SK-N-SH (cell line): ENCODE measurements at regions not wholly inside any gene's neighbourhood (a gene's known extent, or its start where the extent isn't known, plus 50 kb on each side); places are given as distances from the start of the nearest gene placed in this dataset.

Experiments used
- CTCF ChIA-PET: fragments of 300-600, 350-600 bp; formaldehyde crosslinking; extraction: SDS; loops from one replicate; lab custom pipeline; 2021; lab: Yijun Ruan, JAX
- POLR2A ChIA-PET: fragments of 350-600 bp; sonication (Branson Sonifier 250); formaldehyde crosslinking; extraction: SDS; loops from one replicate; lab custom pipeline; 2020; ENCODE audit warnings: antibody characterized with exemption, inconsistent platforms; lab: Yijun Ruan, JAX
- DNase-seq: peaks from one replicate; pipeline ENCODE4 v3.0.0; 2012
- H2AFZ ChIP-seq: fragments of 200-600 bp; sonication (generic); 2 replicates; pipeline ENCODE4 v1.8.1; 2016; ENCODE audit warnings: antibody characterized with exemption, mild to moderate bottlenecking, low read depth
- H3F3A ChIP-seq: fragments of 200-600 bp; sonication (generic); replicated peaks from 2 replicates; pipeline ENCODE3; 2016; ENCODE audit warnings: antibody characterized with exemption, mild to moderate bottlenecking; ENCODE audit not compliant: insufficient read depth
- H3K27ac ChIP-seq, 2 experiments: fragments of 200-500 bp in 1 of 2; fragments of 200-600 bp in 1 of 2; sonication (Bioruptor generic) in 1 of 2; sonication (generic), shearing (Covaris generic) in 1 of 2; 2 replicates each; pipeline versions ENCODE4 v1.5.1 to v1.6.1; 2014 to 2016; ENCODE audit warnings: low read depth in 2 of 2, inconsistent platforms in 1 of 2, low read length in 1 of 2, mild to moderate bottlenecking in 1 of 2, mixed read lengths in 1 of 2
- H3K27me3 ChIP-seq: fragments of 200-600 bp; sonication (generic), shearing (Covaris generic); 2 replicates; pipeline ENCODE4 v1.6.1; 2016; ENCODE audit warnings: mixed run types; ENCODE audit not compliant: insufficient read depth
- H3K36me3 ChIP-seq, 2 experiments: fragments of 200-500 bp in 1 of 2; fragments of 200-600 bp in 1 of 2; sonication (Bioruptor generic) in 1 of 2; sonication (generic) in 1 of 2; replicated peaks in 1 of 2; 2 replicates each; pipeline versions ENCODE3 to v1.5.1; 2014 to 2016; ENCODE audit warnings: low read length in 1 of 2, mild to moderate bottlenecking in 1 of 2; ENCODE audit not compliant: insufficient read depth in 2 of 2, control insufficient read depth in 1 of 2
- H3K4me1 ChIP-seq, 2 experiments: fragments of 200-500 bp in 1 of 2; fragments of 200-600 bp in 1 of 2; sonication (Bioruptor generic) in 1 of 2; sonication (generic), shearing (Covaris generic) in 1 of 2; 2 replicates each; pipeline versions ENCODE4 v1.5.1 to v1.6.1; 2014 to 2016; ENCODE audit warnings: low read depth in 1 of 2, low read length in 1 of 2, mixed run types in 1 of 2; ENCODE audit not compliant: insufficient read depth in 2 of 2, control insufficient read depth in 1 of 2
- H3K4me2 ChIP-seq: fragments of 200-600 bp; sonication (generic), shearing (Covaris generic); 2 replicates; pipeline ENCODE4 v1.6.1; 2017; ENCODE audit warnings: mixed run types
- H3K4me3 ChIP-seq, 2 experiments: fragments of 200-500 bp in 1 of 2; fragments of 200-600 bp in 1 of 2; sonication (Bioruptor generic) in 1 of 2; sonication (generic), shearing (Covaris generic) in 1 of 2; 2 replicates each; pipeline versions ENCODE4 v1.5.1 to v1.8.1; 2014 to 2016; ENCODE audit warnings: low read depth in 2 of 2, inconsistent platforms in 1 of 2, low read length in 1 of 2, mild to moderate bottlenecking in 1 of 2, mixed read lengths in 1 of 2, moderate library complexity in 1 of 2
- H3K79me2 ChIP-seq: fragments of 200-600 bp; sonication (generic); 2 replicates; pipeline ENCODE4 v1.8.1; 2017; ENCODE audit warnings: mild to moderate bottlenecking; ENCODE audit not compliant: insufficient read depth
- H3K9ac ChIP-seq: fragments of 200-600 bp; sonication (generic); 2 replicates; pipeline ENCODE4 v1.6.1; 2017; ENCODE audit warnings: mixed run types
- H3K9me2 ChIP-seq: fragments of 200-600 bp; sonication (generic); 2 replicates; pipeline ENCODE4 v1.6.1; 2017; ENCODE audit warnings: mixed run types
- H3K9me3 ChIP-seq: fragments of 200-600 bp; sonication (generic); 2 replicates; pipeline ENCODE4 v1.6.1; 2017; ENCODE audit warnings: mixed run types, mild to moderate bottlenecking, moderate library complexity
- H4K20me1 ChIP-seq: fragments of 200-600 bp; sonication (generic); 2 replicates; pipeline ENCODE4 v1.6.1; 2017; ENCODE audit warnings: mild to moderate bottlenecking, mixed run types; ENCODE audit not compliant: insufficient read depth
- EZH2phosphoT487 ChIP-seq: fragments of 200-600 bp; sonication (generic); IDR thresholded peaks from 2 replicates; pipeline ENCODE4 v1.6.1; 2017; ENCODE audit warnings: low read depth, mixed run types, mild to moderate bottlenecking, antibody characterized with exemption, moderate library complexity, borderline replicate concordance
- FOXJ3 ChIP-seq: sonication (generic); formaldehyde crosslinking; IDR thresholded peaks from 2 replicates; pipeline ENCODE4 v1.5.1; 2020; ENCODE audit warnings: mild to moderate bottlenecking, missing genetic modification reagents
- GATA2 ChIP-seq: sonication (generic); formaldehyde crosslinking; IDR thresholded peaks from 2 replicates; pipeline ENCODE4 v1.5.0; 2020; ENCODE audit warnings: mild to moderate bottlenecking, missing genetic modification reagents
- JUND ChIP-seq: IDR thresholded peaks from 2 replicates; pipeline ENCODE4 v1.4.0; 2012
- NFIC ChIP-seq: IDR thresholded peaks from 2 replicates; pipeline ENCODE4 v1.4.0; 2012; ENCODE audit warnings: borderline replicate concordance
- NRF1 ChIP-seq: IDR thresholded peaks from 2 replicates; pipeline ENCODE4 v1.6.1; 2012; ENCODE audit warnings: low read depth, mild to moderate bottlenecking, low read length
- PBX3 ChIP-seq: IDR thresholded peaks from 2 replicates; pipeline ENCODE4; 2012
- POLR2AphosphoS5 ChIP-seq: IDR thresholded peaks from 2 replicates; pipeline ENCODE4 v1.6.1; 2012; ENCODE audit warnings: low read depth, low read length
- RAD21 ChIP-seq: IDR thresholded peaks from 2 replicates; pipeline ENCODE4 v1.6.1; 2012; ENCODE audit warnings: mild to moderate bottlenecking, low read length
- RFX5 ChIP-seq: IDR thresholded peaks from 2 replicates; pipeline ENCODE4 v1.6.1; 2012; ENCODE audit warnings: mild to moderate bottlenecking, improper control_type of control experiment, low read length
- SIN3A ChIP-seq: IDR thresholded peaks from 2 replicates; pipeline ENCODE4 v1.6.1; 2012; ENCODE audit warnings: low read depth, mild to moderate bottlenecking, low read length, moderate library complexity, borderline replicate concordance
- TCF12 ChIP-seq: IDR thresholded peaks from 2 replicates; pipeline ENCODE4 v1.4.0; 2012
- USF1 ChIP-seq: IDR thresholded peaks from 2 replicates; pipeline ENCODE4 v1.4.0; 2012; ENCODE audit warnings: low read depth, borderline replicate concordance
- WGBS: methylation state at CpG from one replicate; pipeline ENCODE4 v1.1.6; 2017; ENCODE audit warnings: low lambda C conversion rate; 5-methylcytosine and 5-hydroxymethylcytosine counted together
- TF ChIP-seq, protein P1 (sequence below): fragments of 150-350 bp; IDR thresholded peaks from 2 replicates; pipeline ENCODE4 v1.6.1; 2016; ENCODE audit warnings: mild to moderate bottlenecking, low read depth, low read length

DNA sequence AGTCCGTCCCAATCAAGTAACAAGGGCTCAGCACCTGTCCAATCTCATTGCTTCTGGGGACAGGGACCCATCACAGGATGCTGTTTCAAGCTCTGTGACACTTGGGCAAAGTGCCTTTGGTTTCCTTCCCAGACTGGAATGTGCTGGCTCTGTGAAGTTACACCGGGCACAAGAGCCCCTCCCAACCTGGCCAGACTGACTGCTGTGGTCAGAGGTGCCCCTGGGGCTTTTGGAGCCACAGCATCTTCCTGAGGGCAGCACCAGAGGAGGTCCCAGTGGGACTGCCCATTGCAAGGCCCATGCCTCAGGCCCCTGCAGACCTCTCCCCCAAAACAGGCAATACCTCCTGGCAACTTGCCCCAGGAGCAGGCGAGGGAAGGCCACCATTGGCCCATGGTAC is 155.2 kb upstream of the GRK3 start:
- POLR2A ChIA-PET: no interaction called here
- TF ChIP-seq SIN3A (no peak), POLR2AphosphoS5 (no peak), GATA2 (CRISPR knock-in tag) (no peak), RAD21 (no peak), TCF12 (no peak), PBX3 (no peak), FOXJ3 (CRISPR knock-in tag) (no peak), NFIC (no peak), JUND (no peak)

DNA sequence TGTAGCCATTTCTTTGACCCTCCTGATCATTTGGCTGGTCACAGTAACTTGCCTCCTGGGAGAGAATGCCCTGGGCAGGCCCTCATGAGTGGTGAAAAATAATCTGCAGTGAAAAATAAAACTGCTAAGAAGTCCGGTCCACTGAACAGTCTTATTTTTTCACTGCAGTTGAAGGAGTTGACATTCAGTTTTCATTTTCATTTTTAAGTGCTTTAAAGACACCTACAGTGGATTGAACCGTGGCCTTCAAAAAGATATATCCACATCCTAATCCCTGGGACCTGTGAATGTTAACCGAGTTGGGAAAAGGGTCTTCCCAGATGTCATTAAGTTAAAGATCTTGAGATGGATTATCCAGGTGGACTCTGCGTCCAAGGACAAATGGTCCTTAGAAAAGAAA is 153.6 kb upstream of the GRK3 start:
- no peak overlapping the region for H3K27ac ChIP-seq
- 77% methylated on average over 4 of the region's 4 CpGs for WGBS
- H3K9me2 ChIP-seq: no peaks in the 10 kb centered on the region
- no peaks in the 10 kb centered on the region for H4K20me1 ChIP-seq
- DNase-seq: no peak
- no peaks in the 10 kb centered on the region for H3K79me2 ChIP-seq
- H3K27me3 ChIP-seq: no peaks in the 10 kb centered on the region
- H3K4me2 ChIP-seq: no peak overlapping the region
- H3K9me3 ChIP-seq: no peaks in the 10 kb centered on the region
- H2AFZ ChIP-seq: no peak overlapping the region
- POLR2A ChIA-PET: no interaction called here
- no peak overlapping the region for H3K9ac ChIP-seq
- H3K4me3 ChIP-seq: no peak overlapping the region
- no peaks in the 10 kb centered on the region for H3K36me3 ChIP-seq
- TF ChIP-seq POLR2AphosphoS5: no peak
- TF ChIP-seq, protein P1, sequence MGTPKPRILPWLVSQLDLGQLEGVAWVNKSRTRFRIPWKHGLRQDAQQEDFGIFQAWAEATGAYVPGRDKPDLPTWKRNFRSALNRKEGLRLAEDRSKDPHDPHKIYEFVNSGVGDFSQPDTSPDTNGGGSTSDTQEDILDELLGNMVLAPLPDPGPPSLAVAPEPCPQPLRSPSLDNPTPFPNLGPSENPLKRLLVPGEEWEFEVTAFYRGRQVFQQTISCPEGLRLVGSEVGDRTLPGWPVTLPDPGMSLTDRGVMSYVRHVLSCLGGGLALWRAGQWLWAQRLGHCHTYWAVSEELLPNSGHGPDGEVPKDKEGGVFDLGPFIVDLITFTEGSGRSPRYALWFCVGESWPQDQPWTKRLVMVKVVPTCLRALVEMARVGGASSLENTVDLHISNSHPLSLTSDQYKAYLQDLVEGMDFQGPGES: no peak
- no peak for TF ChIP-seq RAD21
- no peak for TF ChIP-seq JUND
- TF ChIP-seq USF1: no peak
- no peak for TF ChIP-seq NFIC
- TF ChIP-seq RFX5: no peak
- no peak for TF ChIP-seq NRF1
- no peak for TF ChIP-seq EZH2phosphoT487
- H3K4me1 ChIP-seq: peaks cover 0 to 7% of the 10 kb centered on the region in 2 experiments; a peak in 1 of 4 replicates
- CTCF ChIA-PET: no interaction called here
- no peaks in the 10 kb centered on the region for H3F3A ChIP-seq

More for the DNA sequence above, 155.2 kb upstream of the GRK3 start:
- Histone ChIP-seq H3K9me2 (no peaks in the 10 kb centered on the region), H3K79me2 (no peaks in the 10 kb centered on the region), H3K27me3 (no peaks in the 10 kb centered on the region), H3K9me3 (no peaks in the 10 kb centered on the region), H3K4me1 (peaks cover 0 to 4% of the 10 kb centered on the region in 2 experiments; a peak in 1 of 4 replicates), H3K9ac (no peak overlapping the region), H3K27ac (no peak overlapping the region), H3K4me3 (no peak overlapping the region), H3K36me3 (no peaks in the 10 kb centered on the region), H2AFZ (no peak overlapping the region), H3F3A (no peaks in the 10 kb centered on the region), H3K4me2 (no peak overlapping the region), H4K20me1 (no peaks in the 10 kb centered on the region)
- 60% methylated on average over 1 of the region's 3 CpGs for WGBS
- no peak for DNase-seq
- CTCF ChIA-PET: no interaction called here
